GM12878 (cell line): ENCODE measurements at regions not wholly inside any gene's neighbourhood (a gene's known extent, or its start where the extent isn't known, plus 50 kb on each side); places are given as distances from the start of the nearest gene placed in this dataset.

Experiments
- ATF2 ChIP-seq: IDR thresholded peaks from 2 replicates; pipeline ENCODE4 v1.6.1; 2012; ENCODE audit warnings: low read length, inconsistent platforms
- ATF7 ChIP-seq: fragments of 450-650 bp; IDR thresholded peaks from 2 replicates; pipeline ENCODE4 v1.6.1; 2016; ENCODE audit warnings: low read depth, mild to moderate bottlenecking
- CTCF ChIP-seq, 3 experiments: IDR thresholded peaks in 2 of 3; conservative IDR thresholded peaks in 1 of 3; 2 replicates each; pipeline ENCODE4 v1.5.1; 2011; ENCODE audit warnings: low read depth in 3 of 3, low read length in 3 of 3, mild to moderate bottlenecking in 3 of 3, control low read depth in 2 of 3, moderate library complexity in 2 of 3, inconsistent platforms in 1 of 3, mixed read lengths in 1 of 3; ENCODE audit not compliant: control insufficient read depth in 2 of 3, insufficient read depth in 1 of 3; ENCODE audit errors: extremely low read depth in 1 of 3
- ELK1 ChIP-seq: IDR thresholded peaks from 2 replicates; pipeline ENCODE4 v1.6.1; 2012; ENCODE audit warnings: low read depth, low read length, improper control_type of control experiment
- EP300 ChIP-seq, 2 experiments: fragments of 150-350 bp in 1 of 2; IDR thresholded peaks; 2 replicates each; pipeline ENCODE4 v1.6.1; 2011 to 2012; ENCODE audit warnings: low read depth in 2 of 2, low read length in 2 of 2, borderline replicate concordance in 1 of 2, improper control_type of control experiment in 1 of 2, inconsistent platforms in 1 of 2; ENCODE audit not compliant: control insufficient read depth in 1 of 2
- EZH2 ChIP-seq: IDR thresholded peaks from 2 replicates; pipeline ENCODE4 v1.6.1; 2012; ENCODE audit warnings: low read depth, mild to moderate bottlenecking, control low read depth, inconsistent platforms, low read length, borderline replicate concordance; ENCODE audit not compliant: control insufficient read depth
- HSF1 ChIP-seq: fragments of 150-350 bp; IDR thresholded peaks from 2 replicates; pipeline ENCODE4 v1.6.1; 2014; ENCODE audit warnings: mild to moderate bottlenecking, low read depth, low read length
- MYC ChIP-seq: IDR thresholded peaks from 2 replicates; pipeline ENCODE4 v1.6.1; 2011; ENCODE audit warnings: mild to moderate bottlenecking, low read length, moderate library complexity, inconsistent platforms; ENCODE audit not compliant: insufficient read depth, insufficient replicate concordance, insufficient read length, severe bottlenecking
- NFIC ChIP-seq: IDR thresholded peaks from 2 replicates; pipeline ENCODE4 v1.6.1; 2012; ENCODE audit warnings: low read depth, mild to moderate bottlenecking, inconsistent platforms, low read length, moderate library complexity
- POLR2A ChIP-seq: IDR thresholded peaks from 2 replicates; pipeline ENCODE4 v1.6.1; 2011; ENCODE audit warnings: low read depth, mild to moderate bottlenecking, low read length
- SIN3A ChIP-seq: IDR thresholded peaks from 2 replicates; pipeline ENCODE4 v1.6.1; 2012; ENCODE audit warnings: low read depth, low read length, improper control_type of control experiment
- TAF1 ChIP-seq: IDR thresholded peaks from 2 replicates; pipeline ENCODE4 v1.6.1; 2011; ENCODE audit warnings: mild to moderate bottlenecking, low read depth, low read length, borderline replicate concordance

- TF ChIP-seq POLR2A = no peak
- TF ChIP-seq SIN3A = no peak
- no peak for TF ChIP-seq CTCF (IDR thresholded peaks at IDR 0.05 in 2 of 3, conservative IDR thresholded peaks at IDR 0.05 in 1 of 3; ENCODE audit: control insufficient read depth in 2 of 3, extremely low read depth in 1 of 3, insufficient read depth in 1 of 3, low read depth in 3 of 3, low read length in 3 of 3)
- TF ChIP-seq HSF1 = no peak
- no peak for TF ChIP-seq ATF7
- no peak for TF ChIP-seq EZH2
- TF ChIP-seq EP300 (IDR thresholded peaks at IDR 0.05; ENCODE audit: borderline replicate concordance in 1 of 2, control insufficient read depth in 1 of 2, low read depth in 2 of 2, low read length in 2 of 2) = no peak
- TF ChIP-seq TAF1 = no peak
- TF ChIP-seq ATF2 = no peak
- TF ChIP-seq ELK1 = no peak
- TF ChIP-seq NFIC = no peak
- TF ChIP-seq MYC = no peak
Observed at GRCh38 chr1:189609167-189609566, 868.5 kb downstream of the BRINP3 start.
